ENCODE measurements at regions not wholly inside any gene's neighbourhood (a gene's known extent, or its start where the extent isn't known, plus 50 kb on each side); places are given as distances from the start of the nearest gene placed in this dataset.

DNA sequence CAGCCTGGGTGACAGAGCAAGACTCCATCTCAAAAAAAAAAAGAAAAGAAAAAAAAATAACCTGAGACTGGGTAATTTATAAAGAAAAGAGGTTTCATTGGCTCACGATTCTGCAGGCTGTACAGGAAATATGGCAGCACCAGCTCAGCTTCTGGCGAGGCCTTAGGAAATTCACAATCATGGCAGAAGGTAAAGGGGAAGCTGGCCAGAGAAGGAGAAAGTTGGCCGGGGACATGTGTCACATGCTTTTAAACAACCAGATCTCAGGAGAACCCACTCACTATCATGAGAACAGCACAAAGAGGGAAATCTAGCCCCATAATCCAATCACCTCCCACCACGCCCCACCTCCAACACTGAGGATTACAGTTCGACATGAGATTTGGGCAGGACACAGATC is 125.3 kb downstream of the DISP1 start:
- peak; percentile 71 for DNase-seq
- WGBS (ENCODE audit: insufficient coverage) = 43% methylated on average over 1 of the region's 5 CpGs
- H3K4me1 ChIP-seq (ENCODE audit: control insufficient read depth, insufficient read depth, low read length) = no peaks in the 10 kb centered on the region

DNA sequence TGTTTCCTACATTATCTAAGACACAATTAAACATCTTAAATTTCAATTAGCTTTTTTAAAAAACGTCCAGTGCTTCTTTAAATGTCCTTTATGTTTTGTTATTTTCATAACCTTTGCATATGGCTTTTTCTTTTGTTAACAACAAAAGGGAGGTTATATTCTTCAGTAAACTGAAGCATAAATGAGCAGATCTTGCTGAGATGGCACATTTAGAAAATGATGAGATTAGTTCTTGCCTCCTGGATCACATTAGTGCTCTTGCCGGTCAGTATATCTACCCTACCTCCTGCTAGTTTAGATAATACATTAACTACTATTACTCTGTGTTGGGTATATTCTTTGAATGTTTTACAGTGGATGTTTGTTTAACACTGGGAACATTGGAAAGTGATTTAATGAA is 126.1 kb downstream of the DISP1 start:
- Histone ChIP-seq H3K9me3 (replicated peaks; ENCODE audit: control insufficient read depth, low read depth, low read length) (no peaks in the 10 kb centered on the region), H3K27me3 (ENCODE audit: control insufficient read depth, insufficient read depth, low read length) (no peaks in the 10 kb centered on the region), H3K4me3 (ENCODE audit: low read length) (no peak overlapping the region), H3K4me1 (ENCODE audit: control insufficient read depth, insufficient read depth, low read length) (no peaks in the 10 kb centered on the region), H3K36me3 (ENCODE audit: control insufficient read depth, insufficient read depth, low read length) (peaks cover 4% of the 10 kb centered on the region), H3K27ac (ENCODE audit: low read length) (no peak overlapping the region)
- WGBS (ENCODE audit: insufficient coverage) = no CpG with 5 or more reads among the region's 2 CpGs
- DNase-seq = no peak

More for the DNA sequence above, 125.3 kb downstream of the DISP1 start:
- no peaks in the 10 kb centered on the region for H3K27me3 ChIP-seq (ENCODE audit: control insufficient read depth, insufficient read depth, low read length)
- no peak overlapping the region for H3K27ac ChIP-seq (ENCODE audit: low read length)
- peaks cover 4% of the 10 kb centered on the region for H3K36me3 ChIP-seq (ENCODE audit: control insufficient read depth, insufficient read depth, low read length)
- no peak overlapping the region for H3K4me3 ChIP-seq (ENCODE audit: low read length)
- H3K9me3 ChIP-seq (replicated peaks; ENCODE audit: control insufficient read depth, low read depth, low read length) = no peaks in the 10 kb centered on the region

DNA sequence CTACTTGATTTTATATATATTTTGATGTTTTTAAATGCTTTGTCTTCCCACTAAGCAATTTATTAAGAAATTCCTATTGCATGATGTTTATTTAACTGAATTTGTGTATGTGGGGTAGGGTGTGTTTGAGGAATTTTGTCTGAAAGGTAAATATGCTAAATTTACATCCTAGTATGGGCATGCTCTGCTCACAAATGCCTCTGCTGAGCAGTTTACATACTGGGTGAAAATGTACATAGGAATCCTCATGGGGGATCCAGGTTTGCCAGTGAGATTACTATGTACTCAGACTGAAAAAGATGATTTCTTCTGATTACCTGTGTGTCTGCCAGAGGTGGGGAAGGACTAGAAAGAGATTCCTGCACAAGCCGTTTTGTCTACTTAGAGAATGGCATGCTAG is 126.6 kb downstream of the DISP1 start:
- DNase-seq = no peak
- Histone ChIP-seq H3K4me3 (ENCODE audit: low read length) (no peak overlapping the region), H3K4me1 (ENCODE audit: control insufficient read depth, insufficient read depth, low read length) (no peaks in the 10 kb centered on the region), H3K36me3 (ENCODE audit: control insufficient read depth, insufficient read depth, low read length) (peaks cover 4% of the 10 kb centered on the region), H3K9me3 (replicated peaks; ENCODE audit: control insufficient read depth, low read depth, low read length) (no peaks in the 10 kb centered on the region), H3K27ac (ENCODE audit: low read length) (no peak overlapping the region), H3K27me3 (ENCODE audit: control insufficient read depth, insufficient read depth, low read length) (no peaks in the 10 kb centered on the region)
- no CpG with 5 or more reads among the region's 1 CpG for WGBS (ENCODE audit: insufficient coverage)

DNA sequence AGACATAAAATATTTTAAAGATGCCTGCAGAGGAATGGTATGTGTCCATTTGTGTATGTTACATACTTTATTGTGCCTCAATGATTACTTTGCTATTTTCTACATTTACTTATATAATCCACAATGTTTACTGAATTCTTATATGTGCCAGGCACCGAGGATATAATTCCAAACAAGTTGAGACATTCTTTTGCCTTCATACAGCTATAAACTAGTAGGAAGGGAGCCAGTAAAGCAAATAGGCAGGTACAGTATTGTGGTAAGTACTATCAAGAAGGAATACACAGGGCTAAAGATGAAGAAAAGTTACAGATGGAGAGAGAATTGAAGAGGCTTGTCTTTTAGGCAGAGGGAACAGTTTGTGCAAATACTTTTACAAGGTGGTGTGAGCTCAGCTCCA is 131.6 kb downstream of the DISP1 start:
- Histone ChIP-seq H3K27me3 (ENCODE audit: control insufficient read depth, insufficient read depth, low read length) (no peaks in the 10 kb centered on the region), H3K4me1 (ENCODE audit: control insufficient read depth, insufficient read depth, low read length) (no peaks in the 10 kb centered on the region), H3K4me3 (ENCODE audit: low read length) (no peak overlapping the region), H3K36me3 (ENCODE audit: control insufficient read depth, insufficient read depth, low read length) (peaks cover 6% of the 10 kb centered on the region), H3K9me3 (replicated peaks; ENCODE audit: control insufficient read depth, low read depth, low read length) (no peaks in the 10 kb centered on the region), H3K27ac (ENCODE audit: low read length) (no peak overlapping the region)
- no peak for DNase-seq
- no CpG with 5 or more reads among the region's 1 CpG for WGBS (ENCODE audit: insufficient coverage)

DNA sequence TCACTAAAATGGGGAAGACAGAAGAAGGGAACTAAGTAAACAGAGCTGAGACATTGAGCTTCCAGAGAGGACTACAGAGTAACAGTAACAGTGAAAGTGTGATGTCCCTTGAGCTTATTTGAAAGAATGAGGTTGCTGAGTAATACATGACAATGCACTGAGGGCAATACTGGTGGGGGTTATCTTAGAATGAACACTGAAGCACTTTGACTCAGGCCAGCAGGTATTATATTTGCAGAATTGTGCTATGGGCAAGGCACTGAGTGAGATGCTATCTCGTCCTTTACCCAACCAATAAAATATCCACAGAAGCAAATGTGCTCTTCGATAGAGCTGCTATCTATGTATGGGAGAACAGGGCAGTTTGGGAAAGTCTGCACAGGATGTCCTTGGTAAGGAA is 133.2 kb downstream of the DISP1 start:
- no peak for DNase-seq
- Histone ChIP-seq H3K36me3 (ENCODE audit: control insufficient read depth, insufficient read depth, low read length) (peaks cover 4% of the 10 kb centered on the region), H3K4me1 (ENCODE audit: control insufficient read depth, insufficient read depth, low read length) (no peaks in the 10 kb centered on the region), H3K4me3 (ENCODE audit: low read length) (no peak overlapping the region), H3K27me3 (ENCODE audit: control insufficient read depth, insufficient read depth, low read length) (no peaks in the 10 kb centered on the region), H3K9me3 (replicated peaks; ENCODE audit: control insufficient read depth, low read depth, low read length) (no peaks in the 10 kb centered on the region), H3K27ac (ENCODE audit: low read length) (no peak overlapping the region)
- WGBS (ENCODE audit: insufficient coverage) = no CpG with 5 or more reads among the region's 2 CpGs

DNA sequence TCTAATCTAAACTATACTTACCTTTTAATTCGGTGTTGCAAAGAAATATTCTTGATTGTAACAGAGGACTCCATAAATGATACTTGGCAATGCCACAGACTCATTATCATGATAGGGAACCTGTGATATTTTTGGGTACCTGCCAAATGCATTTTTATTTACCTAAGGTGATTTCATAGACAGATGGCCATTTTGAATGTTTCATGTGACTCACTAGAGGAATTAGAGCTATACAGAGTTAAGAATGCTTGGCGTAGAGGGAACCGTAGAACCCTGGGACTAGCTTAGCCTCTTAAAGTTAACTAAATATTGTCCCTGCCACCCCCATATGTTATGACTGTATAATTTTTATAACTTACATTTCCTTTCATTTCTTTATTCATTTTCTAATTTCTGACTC is 136.1 kb downstream of the DISP1 start:
- Histone ChIP-seq H3K4me3 (ENCODE audit: low read length) (no peak overlapping the region), H3K27ac (ENCODE audit: low read length) (no peak overlapping the region), H3K27me3 (ENCODE audit: control insufficient read depth, insufficient read depth, low read length) (no peaks in the 10 kb centered on the region), H3K9me3 (replicated peaks; ENCODE audit: control insufficient read depth, low read depth, low read length) (no peaks in the 10 kb centered on the region), H3K4me1 (ENCODE audit: control insufficient read depth, insufficient read depth, low read length) (peaks cover 3% of the 10 kb centered on the region), H3K36me3 (ENCODE audit: control insufficient read depth, insufficient read depth, low read length) (peaks cover 3% of the 10 kb centered on the region)
- WGBS (ENCODE audit: insufficient coverage) = no CpG with 5 or more reads among the region's 3 CpGs
- no peak for DNase-seq

DNA sequence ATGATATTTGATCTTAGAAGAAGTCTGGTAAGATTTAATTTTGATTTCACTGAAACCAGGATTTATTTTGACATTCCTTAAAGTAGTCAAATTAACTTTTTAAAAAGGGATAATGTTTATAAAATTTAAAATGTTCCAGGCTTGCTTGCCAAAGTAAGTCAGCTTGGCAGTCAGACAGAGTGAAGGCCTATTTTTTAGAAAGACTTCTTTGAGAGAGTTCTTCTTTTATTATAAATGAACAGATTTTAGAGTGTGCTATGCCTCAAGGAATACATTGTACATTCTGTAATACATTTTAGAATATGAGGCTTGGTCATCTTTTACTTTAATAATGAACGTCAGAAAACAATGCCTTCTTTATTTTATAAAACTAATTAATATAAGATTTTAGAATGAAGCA is 138.7 kb downstream of the DISP1 start:
- peak overlapping the region; percentile 67 for H3K27ac ChIP-seq (ENCODE audit: low read length)

DNA sequence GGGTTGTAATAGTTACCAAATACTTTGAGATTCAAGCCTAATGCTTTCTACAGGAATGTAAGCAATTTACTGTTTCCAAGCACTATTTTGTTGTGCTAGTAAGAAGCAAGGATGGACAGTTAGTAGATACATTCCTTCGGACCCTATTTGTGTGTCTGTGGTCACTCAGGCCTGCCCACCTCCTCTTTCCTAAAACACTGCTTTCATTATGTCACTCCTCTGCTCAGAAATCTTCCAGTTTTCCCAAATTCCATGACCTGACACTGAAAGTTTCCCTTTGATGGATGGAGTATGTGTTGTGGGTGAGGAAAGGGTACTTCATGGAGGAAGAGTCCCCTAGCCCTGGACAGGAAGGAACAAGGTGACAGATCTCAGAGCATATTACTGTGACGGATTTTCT is 141.1 kb downstream of the DISP1 start:
- no CpG with 5 or more reads among the region's 2 CpGs for WGBS (ENCODE audit: insufficient coverage)
- DNase-seq = no peak
- Histone ChIP-seq H3K9me3 (replicated peaks; ENCODE audit: control insufficient read depth, low read depth, low read length) (no peaks in the 10 kb centered on the region), H3K36me3 (ENCODE audit: control insufficient read depth, insufficient read depth, low read length) (no peaks in the 10 kb centered on the region), H3K27ac (ENCODE audit: low read length) (peak overlapping the region; percentile 44), H3K4me3 (ENCODE audit: low read length) (no peak overlapping the region), H3K27me3 (ENCODE audit: control insufficient read depth, insufficient read depth, low read length) (no peaks in the 10 kb centered on the region), H3K4me1 (ENCODE audit: control insufficient read depth, insufficient read depth, low read length) (peaks cover 6% of the 10 kb centered on the region)

More for the DNA sequence above, 138.7 kb downstream of the DISP1 start:
- H3K36me3 ChIP-seq (ENCODE audit: control insufficient read depth, insufficient read depth, low read length) = no peaks in the 10 kb centered on the region
- H3K4me1 ChIP-seq (ENCODE audit: control insufficient read depth, insufficient read depth, low read length) = peaks cover 6% of the 10 kb centered on the region
- no peak overlapping the region for H3K4me3 ChIP-seq (ENCODE audit: low read length)
- no CpG with 5 or more reads among the region's 1 CpG for WGBS (ENCODE audit: insufficient coverage)
- H3K27me3 ChIP-seq (ENCODE audit: control insufficient read depth, insufficient read depth, low read length) = no peaks in the 10 kb centered on the region
- DNase-seq = peak; percentile 85
- H3K9me3 ChIP-seq (replicated peaks; ENCODE audit: control insufficient read depth, low read depth, low read length) = no peaks in the 10 kb centered on the region

DNA sequence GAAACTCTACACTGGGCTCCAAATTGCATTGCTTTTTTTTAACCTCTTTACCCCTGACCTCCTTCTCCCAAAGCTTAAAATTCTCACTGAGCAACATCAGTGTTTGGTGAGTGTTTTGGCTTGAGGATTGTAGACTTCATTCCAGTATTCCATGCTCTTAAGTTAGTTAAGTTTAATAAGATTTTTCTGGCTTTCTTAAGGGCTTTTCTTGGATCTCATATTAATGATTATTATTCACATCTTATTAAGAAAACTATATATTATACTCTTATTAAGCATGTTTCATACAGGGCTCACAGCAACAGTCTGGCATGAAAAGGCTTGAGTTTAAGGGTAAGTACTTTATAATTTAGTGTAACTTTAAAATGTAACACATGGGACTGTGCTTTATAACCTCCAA is 141.8 kb downstream of the DISP1 start:
- DNase-seq = peak; percentile 38
- H3K4me1 ChIP-seq (ENCODE audit: control insufficient read depth, insufficient read depth, low read length) = peaks cover 6% of the 10 kb centered on the region
- H3K9me3 ChIP-seq (replicated peaks; ENCODE audit: control insufficient read depth, low read depth, low read length) = no peaks in the 10 kb centered on the region
- H3K36me3 ChIP-seq (ENCODE audit: control insufficient read depth, insufficient read depth, low read length) = no peaks in the 10 kb centered on the region
- no peak overlapping the region for H3K27ac ChIP-seq (ENCODE audit: low read length)
- H3K27me3 ChIP-seq (ENCODE audit: control insufficient read depth, insufficient read depth, low read length) = no peaks in the 10 kb centered on the region
- no peak overlapping the region for H3K4me3 ChIP-seq (ENCODE audit: low read length)

DNA sequence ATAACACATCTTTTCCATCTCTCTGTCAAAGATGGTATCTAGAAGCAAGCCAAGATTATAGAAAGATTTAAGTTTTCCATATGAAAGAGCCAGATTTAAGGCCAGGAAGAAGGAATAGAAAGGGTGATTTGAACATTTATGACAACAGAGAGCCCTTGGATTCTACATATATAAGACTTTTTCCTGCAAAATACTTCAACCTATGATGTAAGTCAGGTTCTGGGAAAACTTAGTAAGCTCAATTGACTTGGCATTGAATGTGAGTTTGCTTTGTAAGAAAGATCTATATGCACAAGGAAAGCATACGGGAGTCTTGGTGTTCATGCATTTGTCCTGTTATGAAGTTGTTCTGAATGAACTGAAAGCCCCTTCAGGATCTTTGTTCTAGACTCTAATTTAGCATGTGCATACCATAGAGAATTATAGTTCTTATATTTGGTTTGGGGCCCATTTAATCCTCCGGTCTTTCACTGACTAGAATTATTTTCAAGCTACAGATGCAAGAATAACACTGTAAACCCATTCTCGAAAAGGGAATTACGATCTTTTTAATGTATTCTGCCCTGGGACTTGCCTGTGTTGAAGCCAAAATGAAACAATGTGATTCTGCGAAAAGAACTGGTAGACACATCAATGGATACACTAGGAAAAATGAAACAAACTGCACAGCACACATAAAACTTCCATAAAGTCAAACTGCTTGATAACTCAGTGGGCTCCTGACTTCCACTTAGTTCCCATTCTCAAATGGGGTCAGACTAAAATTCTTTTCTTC is 152.8 kb downstream of the DISP1 start:
- peak; percentile 84 for DNase-seq
- Histone ChIP-seq H3K4me1 (ENCODE audit: control insufficient read depth, insufficient read depth, low read length) (no peaks in the 10 kb centered on the region), H3K4me3 (ENCODE audit: low read length) (no peak overlapping the region), H3K27ac (ENCODE audit: low read length) (peak overlapping the region; percentile 43), H3K9me3 (replicated peaks; ENCODE audit: control insufficient read depth, low read depth, low read length) (no peaks in the 10 kb centered on the region), H3K36me3 (ENCODE audit: control insufficient read depth, insufficient read depth, low read length) (no peaks in the 10 kb centered on the region), H3K27me3 (ENCODE audit: control insufficient read depth, insufficient read depth, low read length) (no peaks in the 10 kb centered on the region)
- 0% methylated on average over 1 of the region's 5 CpGs for WGBS (ENCODE audit: insufficient coverage)

DNA sequence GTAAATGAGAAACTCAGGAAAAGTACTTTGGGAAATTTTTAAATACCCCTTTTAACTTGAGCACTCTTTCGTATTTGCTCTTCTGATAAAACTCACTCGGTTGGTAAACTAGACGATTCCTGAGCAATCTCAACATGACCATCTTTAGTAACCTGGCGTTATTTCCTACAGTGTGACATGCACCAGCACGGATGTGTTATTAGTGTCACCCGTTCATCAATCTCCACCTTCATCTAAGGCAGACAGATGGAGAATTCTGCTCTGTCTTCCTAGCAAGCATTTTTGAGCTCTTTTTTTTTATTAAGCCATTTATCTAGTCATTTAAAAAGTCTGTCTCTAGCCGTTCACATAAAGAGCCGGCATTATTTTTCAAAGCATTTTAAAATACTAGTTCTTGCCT is 155.2 kb downstream of the DISP1 start:
- Histone ChIP-seq H3K4me1 (ENCODE audit: control insufficient read depth, insufficient read depth, low read length) (no peaks in the 10 kb centered on the region), H3K27ac (ENCODE audit: low read length) (peak overlapping the region; percentile 54), H3K36me3 (ENCODE audit: control insufficient read depth, insufficient read depth, low read length) (no peaks in the 10 kb centered on the region), H3K9me3 (replicated peaks; ENCODE audit: control insufficient read depth, low read depth, low read length) (no peaks in the 10 kb centered on the region), H3K4me3 (ENCODE audit: low read length) (no peak overlapping the region), H3K27me3 (ENCODE audit: control insufficient read depth, insufficient read depth, low read length) (no peaks in the 10 kb centered on the region)
- DNase-seq = no peak
- 68% methylated on average over 6 of the region's 8 CpGs for WGBS (ENCODE audit: insufficient coverage)

Measured in muscle of leg (tissue), 3 donors.